Vagina (tissue), 2 donors: ENCODE measurements at regions not wholly inside any gene's neighbourhood (a gene's known extent, or its start where the extent isn't known, plus 50 kb on each side); places are given as distances from the start of the nearest gene placed in this dataset.

Experiments
- DNase-seq, 2 donors: peaks; one replicate each; pipeline ENCODE4 v3.0.0-alpha.2; 2017; ENCODE audit errors: extremely low spot score in 2 of 2
- H3K27ac ChIP-seq: fragments of 200-600 bp; sonication (generic); one replicate; pipeline ENCODE4 v1.5.1; 2019
- H3K27me3 ChIP-seq: fragments of 200-600 bp; sonication (generic); one replicate; pipeline ENCODE4 v1.5.1; 2019
- H3K36me3 ChIP-seq, 2 donors: fragments of 200-600 bp; sonication (generic); one replicate each; pipeline ENCODE4 v1.5.1; 2017 to 2019
- H3K4me1 ChIP-seq: fragments of 200-600 bp; sonication (generic); one replicate; pipeline ENCODE4 v1.5.1; 2019
- H3K4me3 ChIP-seq, 2 donors: fragments of 200-600 bp; sonication (generic); 1 replicate in 1 of 2; 2 replicates in 1 of 2; pipeline ENCODE4 v1.5.1; 2016 to 2019
- H3K9me3 ChIP-seq: fragments of 200-600 bp; sonication (generic); one replicate; pipeline ENCODE4 v1.5.1; 2019
- POLR2A ChIP-seq, 2 donors: fragments of 450-650 bp; IDR thresholded peaks; one replicate each; pipeline ENCODE4 v1.6.1; 2017; ENCODE audit warnings: antibody characterized with exemption in 2 of 2, mild to moderate bottlenecking in 2 of 2, moderate library complexity in 2 of 2
- POLR2AphosphoS5 ChIP-seq, 2 donors: sonication (generic); formaldehyde crosslinking; IDR thresholded peaks; one replicate each; pipeline ENCODE4 v1.9.0; 2017; ENCODE audit warnings: antibody characterized with exemption in 2 of 2, mild to moderate bottlenecking in 2 of 2, low read depth in 1 of 2; ENCODE audit not compliant: insufficient read depth in 1 of 2
- intact Hi-C: fragments of 100-400 bp; cut with DNase I; formaldehyde crosslinking; loops from one replicate; pipeline ENCODE4 v1.15.1; 2023
- TF ChIP-seq, protein P1 (sequence below), 3 experiments: fragments of 450-650 bp in 2 of 3; fragments of 200-600 bp in 1 of 3; sonication (generic) in 1 of 3; IDR thresholded peaks; one replicate each; pipeline ENCODE4 v1.5.1; 2017 to 2019; ENCODE audit warnings: antibody characterized with exemption in 3 of 3, mild to moderate bottlenecking in 2 of 3, moderate library complexity in 2 of 3

DNA sequence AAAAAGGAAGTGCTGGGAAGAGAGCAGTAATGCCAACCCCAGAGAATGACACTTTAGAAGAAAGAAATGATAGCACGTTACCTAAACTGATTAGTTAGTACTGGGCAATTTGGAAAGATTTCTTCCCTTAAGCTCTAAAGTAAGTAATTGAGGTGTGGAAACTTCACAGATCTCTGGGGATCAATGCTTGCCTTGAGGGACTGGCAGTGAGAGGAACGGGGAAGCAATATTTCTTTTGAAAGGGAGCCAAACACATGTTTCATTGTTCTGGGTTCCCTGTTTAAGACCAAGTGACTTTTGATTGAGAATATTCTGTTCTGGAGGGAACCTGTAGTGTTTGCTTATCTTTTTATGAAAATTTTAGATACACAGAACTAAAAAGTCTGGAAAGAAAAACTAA lies 190.5 kb downstream of the NDFIP2 start:
- Histone ChIP-seq H3K4me1 (peaks cover 13% of the 10 kb centered on the region), H3K27ac (no peak overlapping the region), H3K27me3 (no peaks in the 10 kb centered on the region), H3K9me3 (no peaks in the 10 kb centered on the region), H3K36me3 (no peaks in the 10 kb centered on the region), H3K4me3 (no peak overlapping the region)
- TF ChIP-seq, protein P1, sequence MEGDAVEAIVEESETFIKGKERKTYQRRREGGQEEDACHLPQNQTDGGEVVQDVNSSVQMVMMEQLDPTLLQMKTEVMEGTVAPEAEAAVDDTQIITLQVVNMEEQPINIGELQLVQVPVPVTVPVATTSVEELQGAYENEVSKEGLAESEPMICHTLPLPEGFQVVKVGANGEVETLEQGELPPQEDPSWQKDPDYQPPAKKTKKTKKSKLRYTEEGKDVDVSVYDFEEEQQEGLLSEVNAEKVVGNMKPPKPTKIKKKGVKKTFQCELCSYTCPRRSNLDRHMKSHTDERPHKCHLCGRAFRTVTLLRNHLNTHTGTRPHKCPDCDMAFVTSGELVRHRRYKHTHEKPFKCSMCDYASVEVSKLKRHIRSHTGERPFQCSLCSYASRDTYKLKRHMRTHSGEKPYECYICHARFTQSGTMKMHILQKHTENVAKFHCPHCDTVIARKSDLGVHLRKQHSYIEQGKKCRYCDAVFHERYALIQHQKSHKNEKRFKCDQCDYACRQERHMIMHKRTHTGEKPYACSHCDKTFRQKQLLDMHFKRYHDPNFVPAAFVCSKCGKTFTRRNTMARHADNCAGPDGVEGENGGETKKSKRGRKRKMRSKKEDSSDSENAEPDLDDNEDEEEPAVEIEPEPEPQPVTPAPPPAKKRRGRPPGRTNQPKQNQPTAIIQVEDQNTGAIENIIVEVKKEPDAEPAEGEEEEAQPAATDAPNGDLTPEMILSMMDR (IDR thresholded peaks at IDR 0.05) = no peak
- no peak for TF ChIP-seq POLR2A (IDR thresholded peaks at IDR 0.05)
- DNase-seq = no peak
- intact Hi-C loops = no loop called here

DNA sequence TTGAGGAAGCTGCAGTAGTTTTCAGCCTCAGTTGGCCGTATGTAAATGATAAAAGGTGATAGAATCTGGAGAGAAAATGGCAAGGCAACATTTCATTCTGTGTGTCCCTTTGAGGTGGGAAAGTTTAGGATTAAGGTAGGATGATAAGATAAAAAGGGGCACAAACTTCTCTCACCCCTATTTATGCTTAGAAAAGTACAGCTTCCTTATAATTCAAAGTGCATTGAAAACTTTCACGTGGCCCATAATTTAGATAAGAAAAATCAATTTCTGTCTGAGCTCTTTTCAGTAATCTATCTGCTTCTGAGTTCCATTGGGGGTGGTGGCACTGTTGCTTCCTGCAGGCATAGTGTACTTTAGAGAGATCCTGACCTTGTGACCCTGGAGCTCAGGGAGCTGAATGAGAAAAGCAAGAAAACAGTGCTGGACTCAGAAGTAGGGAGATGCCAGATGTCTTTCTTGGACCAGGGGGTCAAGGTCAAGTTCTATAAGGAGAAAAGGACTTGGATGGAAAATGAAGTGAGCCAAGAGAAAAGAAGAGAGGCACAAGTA lies 187.3 kb downstream of the NDFIP2 start:
- H3K9me3 ChIP-seq = no peaks in the 10 kb centered on the region
- TF ChIP-seq POLR2AphosphoS5 (IDR thresholded peaks at IDR 0.05; ENCODE audit: insufficient read depth in 1 of 2, low read depth in 1 of 2) = no peak
- TF ChIP-seq POLR2A (IDR thresholded peaks at IDR 0.05) = no peak
- TF ChIP-seq, protein P1 (IDR thresholded peaks at IDR 0.05) = no peak
- no peaks in the 10 kb centered on the region for H3K4me1 ChIP-seq
- H3K27ac ChIP-seq = no peak overlapping the region
- no peaks in the 10 kb centered on the region for H3K27me3 ChIP-seq
- no peak for DNase-seq
- H3K4me3 ChIP-seq = no peak overlapping the region
- intact Hi-C loops = no loop called here
- no peaks in the 10 kb centered on the region for H3K36me3 ChIP-seq

DNA sequence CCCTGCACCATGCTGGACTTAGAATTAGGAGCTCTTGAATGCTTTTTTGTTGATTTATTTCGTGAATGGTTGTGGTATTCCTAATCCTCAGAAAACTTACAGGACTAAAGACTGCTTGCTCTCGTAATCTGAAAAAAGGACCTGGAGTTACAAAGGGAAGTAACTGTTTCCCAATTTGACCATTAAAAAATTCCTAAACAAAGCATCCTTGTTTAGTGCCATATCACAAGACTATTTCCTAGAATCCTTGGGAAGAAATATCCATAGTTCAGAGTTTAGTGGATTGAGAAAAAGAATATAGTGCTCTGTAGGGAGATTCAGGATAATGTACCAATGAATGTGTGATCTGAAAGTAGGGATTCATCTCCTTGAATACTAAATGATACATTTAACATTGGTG lies 186.8 kb downstream of the NDFIP2 start:
- intact Hi-C loops = no loop called here
- H3K9me3 ChIP-seq = no peaks in the 10 kb centered on the region
- no peaks in the 10 kb centered on the region for H3K4me1 ChIP-seq
- no peak for DNase-seq
- TF ChIP-seq, protein P1 (IDR thresholded peaks at IDR 0.05) = no peak
- TF ChIP-seq POLR2A (IDR thresholded peaks at IDR 0.05) (no peak), POLR2AphosphoS5 (IDR thresholded peaks at IDR 0.05; ENCODE audit: insufficient read depth in 1 of 2, low read depth in 1 of 2) (no peak)
- H3K4me3 ChIP-seq = no peak overlapping the region
- H3K27ac ChIP-seq = no peak overlapping the region
- H3K36me3 ChIP-seq = no peaks in the 10 kb centered on the region
- no peaks in the 10 kb centered on the region for H3K27me3 ChIP-seq

DNA sequence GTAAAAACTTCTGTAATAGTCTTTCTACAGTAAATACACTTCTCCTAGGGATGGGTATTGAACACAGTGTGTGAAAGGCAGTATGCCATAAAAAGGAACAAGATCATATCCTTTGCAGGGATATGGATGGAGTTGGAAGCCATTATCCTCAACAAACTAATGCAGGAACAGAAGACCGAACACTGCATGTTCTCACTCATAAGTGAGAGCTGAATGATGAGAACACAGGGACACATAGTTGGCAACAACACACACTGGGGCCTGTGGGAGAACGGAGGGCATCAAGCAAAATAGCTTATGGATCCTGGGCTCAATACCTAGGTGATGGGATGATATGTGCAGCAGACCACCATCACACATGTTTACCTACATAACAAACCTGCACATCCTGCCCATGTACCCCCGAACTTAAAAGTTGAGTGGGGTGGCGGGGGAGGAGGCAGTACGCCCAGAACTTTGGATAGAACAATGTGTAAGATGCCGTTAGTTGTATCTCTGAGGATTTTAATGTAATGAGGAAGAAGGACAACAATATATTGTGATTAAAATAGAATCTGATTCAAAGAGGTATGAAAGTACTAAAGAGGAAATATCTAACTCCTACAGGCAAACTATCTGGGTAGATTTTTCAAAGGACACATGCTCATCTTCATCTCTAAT lies 183.2 kb downstream of the NDFIP2 start:
- no peak overlapping the region for H3K4me3 ChIP-seq
- no peaks in the 10 kb centered on the region for H3K36me3 ChIP-seq
- no peaks in the 10 kb centered on the region for H3K4me1 ChIP-seq
- H3K27me3 ChIP-seq = no peaks in the 10 kb centered on the region
- TF ChIP-seq, protein P1 (IDR thresholded peaks at IDR 0.05) = no peak
- TF ChIP-seq POLR2A (IDR thresholded peaks at IDR 0.05) (no peak), POLR2AphosphoS5 (IDR thresholded peaks at IDR 0.05; ENCODE audit: insufficient read depth in 1 of 2, low read depth in 1 of 2) (no peak)
- no peaks in the 10 kb centered on the region for H3K9me3 ChIP-seq
- intact Hi-C loops = no loop called here
- DNase-seq = no peak
- H3K27ac ChIP-seq = no peak overlapping the region

DNA sequence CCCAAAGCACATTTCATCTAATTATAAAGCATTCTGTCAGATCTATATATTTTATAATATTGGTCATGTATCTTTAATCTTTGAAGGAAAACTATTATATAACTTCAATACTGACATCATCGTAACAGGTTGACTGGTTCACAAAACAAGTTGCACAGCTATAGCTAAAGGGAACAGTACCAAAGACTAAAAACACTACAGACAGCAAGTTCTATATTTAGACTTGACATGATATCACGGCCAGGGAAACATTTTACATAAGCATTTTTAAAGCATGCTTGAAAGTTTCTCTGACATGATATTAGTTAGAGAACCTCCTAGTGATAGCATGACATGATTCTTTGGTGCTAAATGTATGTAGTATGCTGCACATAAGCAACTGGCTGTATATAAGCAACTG lies 182.5 kb downstream of the NDFIP2 start:
- Histone ChIP-seq H3K27ac (no peak overlapping the region), H3K4me3 (no peak overlapping the region), H3K4me1 (peaks cover 6% of the 10 kb centered on the region), H3K9me3 (no peaks in the 10 kb centered on the region), H3K27me3 (no peaks in the 10 kb centered on the region), H3K36me3 (no peaks in the 10 kb centered on the region)
- TF ChIP-seq, protein P1 (IDR thresholded peaks at IDR 0.05) = no peak
- TF ChIP-seq POLR2A (IDR thresholded peaks at IDR 0.05) (no peak), POLR2AphosphoS5 (IDR thresholded peaks at IDR 0.05; ENCODE audit: insufficient read depth in 1 of 2, low read depth in 1 of 2) (no peak)
- no peak for DNase-seq
- intact Hi-C loops = no loop called here
